Stimulated activated CD4-positive, alpha-beta T cell treated with anti-CD3 and anti-CD28 coated beads, Interleukin-1b, Interleukin-23, amount 100 ng/mL, for 4 hours (primary cell): ENCODE measurements at regions not wholly inside any gene's neighbourhood (a gene's known extent, or its start where the extent isn't known, plus 50 kb on each side); places are given as distances from the start of the nearest gene placed in this dataset.

ENCODE experiments used
- DNase-seq, 2 donors: peaks; one replicate each; pipeline ENCODE4 v3.0.0-alpha.2; 2020; ENCODE audit warnings: low read depth in 2 of 2

- DNase-seq = no peak
These were observed 185.6 kb downstream of the RHOU start for GRCh38 chr1:228920831-228921230.

DNA sequence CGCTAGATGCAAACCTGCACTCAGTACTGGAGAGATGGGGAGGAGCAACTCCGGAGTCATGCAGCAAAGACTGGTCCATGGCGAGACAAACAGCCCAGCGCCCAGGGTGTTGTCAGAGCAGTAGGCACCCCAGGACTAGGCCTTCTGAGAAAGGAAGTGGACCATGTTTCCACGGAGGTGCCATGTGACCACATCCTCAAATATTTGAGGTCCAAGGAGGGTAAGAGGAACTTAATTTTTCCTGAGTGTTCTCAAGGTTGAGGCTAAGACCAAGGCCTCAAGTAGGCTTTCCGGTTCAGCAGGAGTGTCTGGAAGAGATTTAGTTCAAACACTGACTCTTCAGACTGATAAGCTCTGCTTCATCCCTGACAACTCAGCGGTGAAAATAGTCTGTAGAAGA lies 186.2 kb downstream of the RHOU start:
- DNase-seq = no peak

DNA sequence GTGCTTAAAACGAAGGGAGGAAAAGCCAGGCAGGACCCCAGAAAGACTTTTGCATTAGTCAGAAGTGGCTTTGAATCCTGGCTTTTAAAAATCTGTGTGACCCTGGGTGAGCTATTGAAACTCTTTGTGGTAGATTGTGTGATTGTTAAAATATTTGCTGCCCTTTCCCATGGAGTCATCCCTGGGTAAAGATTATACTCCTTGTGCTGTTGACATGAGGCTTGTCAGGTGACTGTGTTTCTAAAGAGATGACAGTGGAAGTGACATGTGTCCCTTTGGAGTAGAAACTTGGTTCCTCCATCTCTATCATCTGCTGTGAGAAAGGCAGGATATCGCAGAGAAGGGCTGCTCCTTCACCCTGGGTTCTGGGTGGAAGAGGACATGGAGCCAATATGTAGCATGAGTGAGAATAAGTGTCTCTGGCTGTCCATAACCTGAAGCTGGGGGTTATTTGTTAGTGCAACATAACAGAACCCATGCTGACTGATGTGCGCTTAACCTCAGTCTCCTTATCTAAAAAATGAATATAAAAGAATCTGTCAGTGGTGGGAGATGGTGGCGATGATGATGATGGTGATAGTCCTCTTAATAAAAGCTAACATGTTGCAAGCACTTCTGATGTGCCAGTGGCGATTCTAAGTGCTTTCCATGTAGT lies 187.6 kb downstream of the RHOU start:
- no peak for DNase-seq

- DNase-seq = no peak
These were observed 188.9 kb downstream of the RHOU start for GRCh38 chr1:228923973-228924686.

GRCh38 chr1:228925691-228926090 lies 190.4 kb downstream of the RHOU start:
- no peak for DNase-seq

DNA sequence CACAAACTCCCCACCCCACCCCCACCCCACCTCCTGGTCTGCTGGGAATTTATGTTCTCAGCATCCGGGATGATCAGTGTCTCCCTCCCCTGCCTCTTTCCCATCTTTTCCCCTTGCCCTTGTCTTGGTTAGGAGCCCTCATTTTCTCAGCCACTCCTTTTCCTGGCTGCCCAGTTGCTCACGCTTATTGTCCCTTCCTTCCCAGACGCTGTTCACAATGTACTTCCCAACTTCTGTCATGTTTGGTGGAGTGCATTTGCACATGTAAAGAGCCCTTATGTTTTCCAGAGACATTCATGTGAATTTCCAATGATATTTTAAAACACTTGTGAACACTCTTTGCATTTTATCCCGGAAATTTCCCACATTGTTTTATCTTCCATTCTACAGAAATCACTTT lies 192.1 kb downstream of the RHOU start:
- no peak for DNase-seq

DNA sequence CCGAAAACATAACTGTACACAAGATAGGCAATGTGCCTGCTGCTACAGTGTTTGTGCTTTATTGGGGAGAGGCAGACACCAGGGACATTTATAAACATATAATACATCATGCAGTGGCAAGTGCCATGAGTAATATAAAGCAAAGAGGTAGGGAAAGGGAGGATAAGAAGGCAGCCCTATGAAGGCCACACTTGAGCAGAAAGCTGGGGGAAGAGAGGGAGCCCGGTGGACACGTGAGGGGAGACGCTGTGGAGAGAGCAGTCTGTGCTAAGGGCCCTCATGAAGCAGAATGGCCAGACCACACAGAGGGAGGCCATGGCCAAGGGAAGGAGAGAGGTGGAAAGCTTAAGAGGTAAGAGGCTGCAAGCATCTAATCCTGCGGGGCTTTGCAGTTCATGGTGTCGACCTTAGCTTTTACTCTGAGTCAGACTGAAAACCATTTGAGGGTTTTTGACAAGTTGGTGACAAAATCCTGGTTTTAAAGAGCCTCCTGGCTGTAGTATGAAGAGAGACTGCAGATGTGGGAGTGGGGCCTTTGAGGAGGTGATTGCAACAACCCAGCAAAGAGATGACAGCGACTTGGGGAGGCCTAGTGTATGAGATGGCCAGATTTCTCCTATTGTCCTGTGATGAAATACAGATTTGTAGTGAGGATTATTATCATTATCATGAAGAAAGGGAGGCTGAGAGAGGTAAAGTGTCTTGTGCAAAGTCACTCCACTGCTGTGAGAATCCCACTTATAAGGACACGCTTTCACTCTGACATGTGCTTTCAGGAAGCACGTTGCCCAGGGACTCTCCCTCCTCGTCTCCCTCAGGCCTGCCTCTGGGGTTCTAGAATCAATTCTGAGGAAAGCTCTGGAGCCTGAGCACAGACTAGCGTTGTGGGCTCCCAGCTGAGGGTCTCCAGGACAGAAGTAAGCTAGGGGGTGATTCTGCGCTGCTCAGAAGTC lies 192.9 kb downstream of the RHOU start:
- no peak for DNase-seq

DNA sequence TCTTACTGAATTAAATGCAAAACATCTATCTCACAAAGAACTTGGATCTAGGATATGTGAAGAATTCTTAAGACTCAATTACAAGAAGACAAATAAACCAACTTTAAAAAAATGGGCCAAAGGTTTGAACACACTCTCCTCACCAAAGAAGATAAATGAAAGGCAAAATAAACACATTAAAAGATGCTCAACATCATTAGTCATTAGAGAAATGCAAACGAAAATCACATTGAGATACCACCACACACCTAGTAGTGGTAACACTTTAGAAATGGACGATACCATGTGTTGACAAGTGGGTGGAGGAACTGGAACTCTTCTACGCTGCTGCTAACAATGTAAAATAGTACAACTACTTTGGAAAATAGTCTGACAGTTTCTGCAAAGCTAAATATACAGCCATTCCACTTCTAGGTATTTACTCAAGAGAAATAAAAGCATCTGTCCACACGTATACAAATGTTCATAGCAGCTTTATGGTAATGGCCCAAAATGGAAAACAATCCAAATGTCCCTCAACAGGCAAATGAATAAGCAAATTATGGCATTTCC lies 194.3 kb downstream of the RHOU start:
- DNase-seq = no peak

- DNase-seq = no peak
These were observed 195.2 kb downstream of the RHOU start for GRCh38 chr1:228930479-228930957.

DNA sequence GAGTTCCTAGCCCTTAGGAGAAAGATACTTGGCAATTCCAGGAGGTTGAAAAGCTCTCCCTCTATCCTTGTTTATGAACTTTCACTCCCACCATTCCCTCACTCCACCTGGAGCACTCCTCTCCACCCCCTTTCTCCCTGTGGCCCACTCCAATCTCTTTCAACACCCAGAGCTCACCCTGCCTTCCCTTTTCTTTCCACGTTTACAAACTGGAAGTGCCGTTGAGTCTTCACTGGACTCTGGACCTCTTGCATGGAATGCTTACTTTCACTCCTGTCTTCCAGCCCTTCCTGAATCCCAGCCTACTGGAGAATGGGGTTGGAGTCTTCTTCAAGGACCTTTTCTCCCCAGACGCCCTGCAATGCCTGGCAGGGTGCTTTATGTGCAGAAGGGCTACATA lies 198.5 kb downstream of the RHOU start:
- DNase-seq = no peak

DNA sequence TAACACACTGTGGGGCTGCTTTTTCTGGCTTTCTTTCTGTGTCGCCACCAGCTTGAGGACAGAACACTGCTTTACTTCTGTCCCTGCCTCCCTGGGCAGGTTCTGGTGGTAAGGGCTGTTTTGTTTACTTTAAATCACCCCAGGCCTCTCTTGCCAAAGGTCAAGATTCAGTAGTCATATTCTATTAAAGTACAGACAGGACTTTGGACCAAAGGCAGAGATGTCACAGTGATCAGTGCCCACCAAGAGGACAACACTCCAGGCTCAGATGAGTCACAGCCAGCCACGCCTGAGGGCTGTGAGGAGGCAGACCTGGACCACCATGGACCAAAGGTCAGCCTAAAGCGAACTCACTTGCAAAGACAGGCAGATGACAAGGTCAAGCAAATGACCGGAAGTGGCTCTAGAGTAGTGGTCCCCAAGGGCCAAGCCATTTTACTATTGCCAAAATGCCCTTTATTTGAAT lies 200.0 kb downstream of the RHOU start:
- no peak for DNase-seq

- DNase-seq = no peak
These were observed 200.8 kb downstream of the RHOU start for GRCh38 chr1:228935855-228936727.

GRCh38 chr1:228936881-228937280 lies 201.6 kb downstream of the RHOU start:
- DNase-seq = no peak

DNA sequence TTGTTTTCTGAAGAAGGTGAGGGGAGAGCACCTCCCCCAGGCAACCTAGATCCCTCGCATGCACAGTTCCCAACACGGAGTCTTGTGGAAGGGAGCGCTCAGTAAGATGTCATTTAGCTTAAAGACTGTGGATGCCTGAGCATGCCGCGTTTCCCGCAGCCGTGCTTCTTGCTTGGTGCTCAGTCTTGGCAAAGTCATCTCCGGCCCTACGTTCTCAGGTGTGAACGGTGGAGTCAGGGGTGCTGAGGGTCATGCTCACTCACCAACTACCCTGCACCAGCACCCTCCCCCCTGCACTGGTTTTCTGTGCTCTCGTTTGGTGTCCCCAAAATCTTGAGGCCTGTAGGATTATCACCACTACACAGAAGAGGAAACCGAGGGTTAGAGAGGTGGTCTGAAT lies 202.1 kb downstream of the RHOU start:
- no peak for DNase-seq

DNA sequence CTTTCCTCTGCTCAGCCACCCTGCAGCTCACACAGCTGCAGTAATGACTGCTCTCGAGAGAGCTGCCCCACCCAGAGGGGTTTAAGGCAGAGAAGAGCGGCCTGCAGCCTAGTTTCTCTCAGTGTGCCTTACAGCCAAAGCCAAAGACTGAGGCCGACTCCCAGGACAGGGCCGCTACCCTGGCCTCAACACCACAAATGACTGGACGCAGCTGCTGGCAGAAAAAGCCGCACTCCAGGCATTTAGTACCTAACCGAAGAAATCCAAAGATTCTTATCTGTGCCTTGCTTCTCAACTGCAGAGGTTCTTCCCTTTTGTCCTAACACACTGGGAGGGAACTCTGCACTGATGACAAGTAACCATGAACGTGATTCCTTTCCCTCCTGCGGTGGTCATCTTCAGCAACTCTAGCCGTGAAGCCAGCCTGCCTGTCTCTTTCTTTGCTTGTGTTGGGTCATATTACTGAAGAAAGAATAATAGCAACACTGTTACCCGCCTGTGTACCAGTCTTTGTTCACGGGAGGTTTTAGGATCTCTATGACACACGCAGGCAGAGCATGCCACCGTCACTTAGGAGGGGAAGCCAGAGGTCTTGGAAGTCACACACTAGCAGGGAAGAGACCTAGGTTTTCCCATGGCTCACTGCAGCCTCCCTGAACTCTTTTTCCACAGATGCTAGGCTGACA lies 202.7 kb downstream of the RHOU start:
- DNase-seq = no peak

- DNase-seq = no peak
These were observed 203.2 kb downstream of the RHOU start for GRCh38 chr1:228938537-228938901.

- no peak for DNase-seq
These were observed 203.9 kb downstream of the RHOU start for GRCh38 chr1:228939001-228939691.

DNA sequence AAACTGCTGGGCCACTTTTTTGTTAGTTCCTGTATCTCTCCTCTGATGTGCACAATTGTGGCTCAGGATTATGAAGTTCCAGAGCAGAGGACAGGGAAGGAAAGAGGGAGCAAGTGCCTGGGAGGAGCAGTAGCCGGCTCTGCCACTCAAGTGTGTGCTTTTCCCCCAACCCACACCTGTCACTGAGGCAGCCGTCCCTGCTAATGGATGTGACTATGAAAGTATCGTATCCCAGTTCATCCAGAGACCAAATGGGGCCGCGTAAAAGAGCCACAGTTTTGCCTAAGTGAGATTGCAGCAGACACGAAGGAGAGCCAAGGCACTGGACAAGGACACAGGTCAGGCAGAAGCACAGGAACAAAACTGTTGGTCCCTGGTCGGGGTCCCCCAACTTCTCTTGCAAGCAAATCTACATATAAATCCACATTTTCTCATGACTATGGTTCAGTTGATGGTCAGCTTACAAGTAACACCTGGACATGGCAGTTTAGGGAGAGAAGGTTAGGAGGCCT lies 204.7 kb downstream of the RHOU start:
- DNase-seq = no peak

GRCh38 chr1:228940526-228940925 lies 205.2 kb downstream of the RHOU start:
- DNase-seq = no peak

GRCh38 chr1:228940926-228941325 lies 205.6 kb downstream of the RHOU start:
- DNase-seq = no peak
